ENCODE measurements at regions not wholly inside any gene's neighbourhood (a gene's known extent, or its start where the extent isn't known, plus 50 kb on each side); places are given as distances from the start of the nearest gene placed in this dataset.

GRCh38 chr4:62881210-62881609, 1528.0 kb downstream of the TECRL start:
- no peak for DNase-seq
- Mint-ChIP-seq H3K9me3 (peaks cover 7 to 8% of the 10 kb centered on the region in 2 donors), H3K27ac (no peak overlapping the region), H3K27me3 (ENCODE audit: low read depth) (no peaks in the 10 kb centered on the region), H3K36me3 (ENCODE audit: insufficient read depth in 2 of 2) (no peaks in the 10 kb centered on the region), H3K4me3 (no peak overlapping the region), H3K4me1 (ENCODE audit: low read depth) (no peaks in the 10 kb centered on the region)
- ATAC-seq (replicated peaks in 1 of 2): no peak

- Mint-ChIP-seq H3K9me3 (peaks cover 1 to 6% of the 10 kb centered on the region in 2 donors), H3K27me3 (ENCODE audit: low read depth) (no peaks in the 10 kb centered on the region), H3K36me3 (ENCODE audit: insufficient read depth in 2 of 2) (peaks cover 0 to 5% of the 10 kb centered on the region in 2 donors), H3K4me1 (ENCODE audit: low read depth) (no peaks in the 10 kb centered on the region), H3K27ac (no peak overlapping the region), H3K4me3 (no peak overlapping the region)
- DNase-seq (no peak), ATAC-seq (replicated peaks in 1 of 2) (no peak)
Observed at GRCh38 chr4:62872856-62873255, 1536.4 kb downstream of the TECRL start.

- Mint-ChIP-seq H3K4me3 (no peak overlapping the region), H3K27me3 (ENCODE audit: low read depth) (no peaks in the 10 kb centered on the region), H3K36me3 (ENCODE audit: insufficient read depth in 2 of 2) (peaks cover 0 to 5% of the 10 kb centered on the region in 2 donors), H3K9me3 (peaks cover 2 to 5% of the 10 kb centered on the region in 2 donors), H3K27ac (no peak overlapping the region), H3K4me1 (ENCODE audit: low read depth) (no peaks in the 10 kb centered on the region)
- DNase-seq (no peak), ATAC-seq (replicated peaks in 1 of 2) (no peak)
Observed at GRCh38 chr4:62871078-62871477, 1538.2 kb downstream of the TECRL start.

- no peaks in the 10 kb centered on the region for H3K4me1 Mint-ChIP-seq (ENCODE audit: low read depth)
- H3K36me3 Mint-ChIP-seq (ENCODE audit: insufficient read depth in 2 of 2): peaks cover 0 to 5% of the 10 kb centered on the region in 2 donors
- H3K4me3 Mint-ChIP-seq: no peak overlapping the region
- no peak for ATAC-seq (replicated peaks in 1 of 2)
- H3K27me3 Mint-ChIP-seq (ENCODE audit: low read depth): no peaks in the 10 kb centered on the region
- peaks cover 2 to 5% of the 10 kb centered on the region in 2 donors for H3K9me3 Mint-ChIP-seq
- H3K27ac Mint-ChIP-seq: no peak overlapping the region
- no peak for DNase-seq
Observed at GRCh38 chr4:62870451-62870850, 1538.8 kb downstream of the TECRL start.

GRCh38 chr4:62865261-62865660, 1544.0 kb downstream of the TECRL start:
- Mint-ChIP-seq H3K27ac (no peak overlapping the region), H3K36me3 (ENCODE audit: insufficient read depth in 2 of 2) (no peaks in the 10 kb centered on the region), H3K4me3 (no peak overlapping the region), H3K27me3 (ENCODE audit: low read depth) (no peaks in the 10 kb centered on the region), H3K4me1 (ENCODE audit: low read depth) (no peaks in the 10 kb centered on the region), H3K9me3 (peaks cover 5 to 6% of the 10 kb centered on the region in 2 donors)
- no peak for DNase-seq
- ATAC-seq (replicated peaks in 1 of 2): no peak

- no peaks in the 10 kb centered on the region for H3K27me3 Mint-ChIP-seq (ENCODE audit: low read depth)
- no peak overlapping the region for H3K27ac Mint-ChIP-seq
- H3K4me3 Mint-ChIP-seq: no peak overlapping the region
- H3K4me1 Mint-ChIP-seq (ENCODE audit: low read depth): no peaks in the 10 kb centered on the region
- no peak for ATAC-seq (replicated peaks in 1 of 2)
- H3K9me3 Mint-ChIP-seq: peaks cover 3 to 9% of the 10 kb centered on the region in 2 donors
- H3K36me3 Mint-ChIP-seq (ENCODE audit: insufficient read depth in 2 of 2): no peaks in the 10 kb centered on the region
- no peak for DNase-seq
Observed at GRCh38 chr4:62849696-62850095, 1559.6 kb downstream of the TECRL start.

GRCh38 chr4:62835631-62836030, 1573.6 kb downstream of the TECRL start:
- peaks cover 4 to 10% of the 10 kb centered on the region in 2 donors for H3K9me3 Mint-ChIP-seq
- no peaks in the 10 kb centered on the region for H3K4me1 Mint-ChIP-seq (ENCODE audit: low read depth)
- H3K4me3 Mint-ChIP-seq: no peak overlapping the region
- no peaks in the 10 kb centered on the region for H3K27me3 Mint-ChIP-seq (ENCODE audit: low read depth)
- ATAC-seq (replicated peaks in 1 of 2) (no peak), DNase-seq (no peak)
- H3K27ac Mint-ChIP-seq: no peak overlapping the region
- H3K36me3 Mint-ChIP-seq (ENCODE audit: insufficient read depth in 2 of 2): no peaks in the 10 kb centered on the region

- peaks cover 8 to 20% of the 10 kb centered on the region in 2 donors for H3K9me3 Mint-ChIP-seq
- DNase-seq: no peak
- H3K4me1 Mint-ChIP-seq (ENCODE audit: low read depth): no peaks in the 10 kb centered on the region
- H3K27ac Mint-ChIP-seq: no peak overlapping the region
- H3K4me3 Mint-ChIP-seq: no peak overlapping the region
- ATAC-seq (replicated peaks in 1 of 2): no peak
- H3K36me3 Mint-ChIP-seq (ENCODE audit: insufficient read depth in 2 of 2): no peaks in the 10 kb centered on the region
- no peaks in the 10 kb centered on the region for H3K27me3 Mint-ChIP-seq (ENCODE audit: low read depth)
Observed at GRCh38 chr4:62822306-62822705, 1586.9 kb downstream of the TECRL start.

GRCh38 chr4:62816566-62816965, 1592.7 kb downstream of the TECRL start:
- Mint-ChIP-seq H3K4me1 (ENCODE audit: low read depth) (no peaks in the 10 kb centered on the region), H3K36me3 (ENCODE audit: insufficient read depth in 2 of 2) (no peaks in the 10 kb centered on the region), H3K27ac (no peak overlapping the region), H3K9me3 (peaks cover 4 to 8% of the 10 kb centered on the region in 2 donors), H3K4me3 (no peak overlapping the region), H3K27me3 (ENCODE audit: low read depth) (no peaks in the 10 kb centered on the region)
- ATAC-seq (replicated peaks in 1 of 2): no peak
- no peak for DNase-seq

- Mint-ChIP-seq H3K36me3 (ENCODE audit: insufficient read depth in 2 of 2) (no peaks in the 10 kb centered on the region), H3K9me3 (peaks cover 1 to 6% of the 10 kb centered on the region in 2 donors), H3K4me1 (ENCODE audit: low read depth) (no peaks in the 10 kb centered on the region), H3K27me3 (ENCODE audit: low read depth) (no peaks in the 10 kb centered on the region), H3K4me3 (no peak overlapping the region), H3K27ac (no peak overlapping the region)
- ATAC-seq (replicated peaks in 1 of 2): no peak
- DNase-seq: no peak
Observed at GRCh38 chr4:62814510-62815047, 1594.7 kb downstream of the TECRL start.

- Mint-ChIP-seq H3K27ac (no peak overlapping the region), H3K4me1 (ENCODE audit: low read depth) (no peaks in the 10 kb centered on the region), H3K27me3 (ENCODE audit: low read depth) (no peaks in the 10 kb centered on the region), H3K9me3 (peaks cover 1 to 5% of the 10 kb centered on the region in 2 donors), H3K4me3 (no peak overlapping the region), H3K36me3 (ENCODE audit: insufficient read depth in 2 of 2) (peaks cover 0 to 6% of the 10 kb centered on the region in 2 donors)
- no peak for DNase-seq
- ATAC-seq (replicated peaks in 1 of 2): no peak
Observed at GRCh38 chr4:62806816-62807215, 1602.4 kb downstream of the TECRL start.

- H3K9me3 Mint-ChIP-seq: peaks cover 0 to 5% of the 10 kb centered on the region in 2 donors
- peaks cover 0 to 6% of the 10 kb centered on the region in 2 donors for H3K36me3 Mint-ChIP-seq (ENCODE audit: insufficient read depth in 2 of 2)
- H3K4me1 Mint-ChIP-seq (ENCODE audit: low read depth): no peaks in the 10 kb centered on the region
- H3K27ac Mint-ChIP-seq: no peak overlapping the region
- no peak overlapping the region for H3K4me3 Mint-ChIP-seq
- no peaks in the 10 kb centered on the region for H3K27me3 Mint-ChIP-seq (ENCODE audit: low read depth)
- no peak for ATAC-seq (replicated peaks in 1 of 2)
- DNase-seq: no peak
Observed at GRCh38 chr4:62804075-62804474, 1603.9 kb downstream of the ADGRL3 start.

- ATAC-seq (replicated peaks in 1 of 2) (no peak), DNase-seq (no peak)
- Mint-ChIP-seq H3K9me3 (peaks cover 10% of the 10 kb centered on the region in 2 donors), H3K36me3 (ENCODE audit: insufficient read depth in 2 of 2) (no peaks in the 10 kb centered on the region), H3K4me1 (ENCODE audit: low read depth) (no peaks in the 10 kb centered on the region), H3K4me3 (no peak overlapping the region), H3K27ac (no peak overlapping the region), H3K27me3 (ENCODE audit: low read depth) (no peaks in the 10 kb centered on the region)
Observed at GRCh38 chr4:62797221-62797620, 1597.1 kb downstream of the ADGRL3 start.

GRCh38 chr4:62791386-62791785, 1591.3 kb downstream of the ADGRL3 start:
- H3K9me3 Mint-ChIP-seq: peaks cover 6 to 11% of the 10 kb centered on the region in 2 donors
- ATAC-seq (replicated peaks in 1 of 2) (no peak), DNase-seq (no peak)
- no peak overlapping the region for H3K4me3 Mint-ChIP-seq
- H3K36me3 Mint-ChIP-seq (ENCODE audit: insufficient read depth in 2 of 2): no peaks in the 10 kb centered on the region
- H3K27ac Mint-ChIP-seq: no peak overlapping the region
- no peaks in the 10 kb centered on the region for H3K4me1 Mint-ChIP-seq (ENCODE audit: low read depth)
- no peaks in the 10 kb centered on the region for H3K27me3 Mint-ChIP-seq (ENCODE audit: low read depth)

Data from activated T-cell treated with anti-CD3 and anti-CD28 coated beads, Interleukin-2, amount 50 U/mL, for 72 hours (primary cell).